GM21529 (cell line): ENCODE measurements at regions not wholly inside any gene's neighbourhood (a gene's known extent, or its start where the extent isn't known, plus 50 kb on each side); places are given as distances from the start of the nearest gene placed in this dataset.
"Not testable (repeated sequence)": the region's sequence is repeated elsewhere in the genome, so short reads cannot be mapped to it uniquely, and the experiment has no call there.

Experiments used
- ATAC-seq: cut with Tn5 transposase; IDR thresholded peaks from one replicate; pipeline ENCODE4 v1.9.1; 2021; ENCODE audit not compliant: unreplicated experiment

DNA sequence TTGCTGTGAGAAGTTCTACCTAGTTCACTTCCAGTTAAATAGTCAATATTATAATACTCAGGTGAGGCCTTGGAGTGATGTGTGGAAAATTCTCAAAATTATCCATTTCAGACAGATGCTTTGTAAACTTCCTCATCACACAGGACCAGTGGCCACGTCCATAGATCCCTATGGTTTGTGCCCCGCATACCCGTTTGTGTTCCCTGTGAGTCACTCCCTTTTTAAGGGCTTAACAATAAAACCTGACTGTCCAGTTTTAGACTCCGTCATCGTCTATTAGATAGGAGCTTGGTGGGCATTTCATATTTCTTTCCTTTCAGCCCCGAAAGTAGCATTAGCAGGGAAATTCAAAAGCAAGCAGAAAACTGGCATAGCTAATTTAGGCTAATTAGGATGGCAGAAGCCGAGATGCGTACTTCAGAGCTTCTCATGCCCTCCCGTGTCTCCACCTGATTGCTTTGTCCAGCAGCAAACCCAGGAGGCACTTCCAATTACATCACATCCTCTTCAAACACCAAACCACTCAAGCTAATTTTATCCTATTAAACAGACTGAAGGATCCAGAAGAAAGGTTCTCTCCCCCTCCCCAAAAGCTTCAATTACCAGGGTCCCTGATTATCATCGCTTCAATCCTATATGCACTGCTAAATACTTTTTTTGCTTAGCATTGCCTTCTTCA is 186.6 kb upstream of the OTX2 start:
- no peak for ATAC-seq

DNA sequence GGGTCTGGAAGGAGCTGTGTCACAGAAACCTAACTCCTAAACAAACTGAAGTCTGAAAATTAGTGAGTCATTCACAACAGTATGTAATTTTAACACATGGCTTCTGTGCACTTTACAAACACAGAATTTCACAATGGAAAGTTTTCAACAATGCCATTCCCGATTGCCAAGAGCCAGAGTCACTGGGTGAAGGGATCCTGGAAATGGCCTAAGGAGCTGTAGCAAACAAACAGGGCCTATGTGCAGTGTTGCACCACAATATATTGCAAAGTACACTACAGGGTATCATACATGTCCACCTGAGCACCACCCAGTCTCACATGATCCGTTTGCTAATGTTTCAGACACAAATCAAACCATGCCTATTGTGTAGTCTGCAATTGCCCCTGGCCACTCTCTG is 184.7 kb upstream of the OTX2 start:
- no peak for ATAC-seq

DNA sequence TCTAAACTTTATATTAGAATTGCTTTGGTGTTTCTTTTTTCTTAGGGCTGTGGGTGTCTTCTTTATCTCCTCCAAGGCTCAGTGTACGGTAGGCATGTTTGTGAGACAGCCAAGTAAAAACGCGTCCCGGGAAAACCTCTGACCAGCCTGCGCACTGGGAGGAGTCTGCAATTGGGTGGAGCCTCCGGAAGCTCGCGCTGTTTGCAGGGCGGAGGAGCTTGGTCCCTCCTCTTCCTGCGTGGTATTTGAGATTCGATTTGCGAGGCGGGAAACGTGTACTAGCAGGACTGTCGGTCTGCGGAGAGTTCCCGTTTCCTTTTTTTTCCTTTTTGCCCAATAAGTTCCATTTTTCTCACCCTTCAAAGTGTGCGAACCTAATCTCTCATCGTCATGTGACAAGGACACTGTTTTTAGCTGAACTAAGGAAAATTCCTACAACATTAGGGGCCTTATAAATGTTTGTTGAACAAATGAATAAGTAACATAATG is 182.1 kb upstream of the OTX2 start:
- ATAC-seq = no peak

DNA sequence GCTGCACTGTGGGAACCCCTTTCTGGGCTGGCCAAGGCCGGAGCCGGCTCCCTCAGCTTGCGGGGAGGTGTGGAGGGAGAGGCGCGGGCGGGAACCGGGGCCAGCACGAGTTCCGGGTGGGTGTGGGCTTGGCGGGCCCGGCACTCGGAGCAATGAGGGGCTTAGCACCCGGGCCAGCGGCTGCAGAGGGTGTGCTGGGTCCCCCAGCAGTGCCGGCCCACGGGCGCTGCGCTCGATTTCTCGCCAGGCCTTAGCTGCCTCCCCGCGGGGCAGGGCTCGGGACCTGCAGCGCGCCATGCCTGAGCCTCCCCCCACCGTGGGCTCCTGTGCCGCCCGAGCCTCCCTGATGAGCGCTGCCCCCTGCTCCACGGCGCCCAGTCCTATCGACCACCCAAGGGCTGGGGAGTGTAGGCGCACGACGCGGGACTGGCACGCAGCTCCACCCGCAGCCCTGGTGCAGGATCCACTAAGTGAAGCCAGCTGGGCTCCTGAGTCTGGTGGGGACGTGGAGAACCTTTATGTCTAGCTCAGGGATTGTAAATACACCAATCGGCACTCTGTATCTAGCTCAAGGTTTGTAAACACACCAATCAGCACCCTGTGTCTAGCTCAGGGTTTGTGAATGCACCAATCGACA is 180.8 kb upstream of the OTX2 start:
- not testable (repeated sequence) for ATAC-seq

DNA sequence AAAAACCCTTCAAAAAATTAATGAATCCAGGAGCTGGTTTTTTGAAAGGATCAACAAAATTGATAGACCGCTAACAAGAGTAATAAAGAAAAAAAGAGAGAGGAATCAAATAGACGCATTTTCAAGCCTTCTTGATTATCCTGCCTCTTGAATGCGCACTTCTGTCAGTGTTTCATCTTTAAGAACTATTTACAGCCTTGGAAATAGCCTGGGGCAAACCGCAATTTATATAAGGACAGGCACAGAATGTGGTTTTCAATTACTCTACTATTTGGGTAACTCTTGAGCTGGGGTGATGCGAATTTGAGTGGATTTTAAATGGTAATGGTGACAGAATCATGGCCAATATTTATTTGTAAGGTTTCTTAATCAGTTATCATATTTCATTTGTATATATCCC is 179.1 kb upstream of the OTX2 start:
- no peak for ATAC-seq

DNA sequence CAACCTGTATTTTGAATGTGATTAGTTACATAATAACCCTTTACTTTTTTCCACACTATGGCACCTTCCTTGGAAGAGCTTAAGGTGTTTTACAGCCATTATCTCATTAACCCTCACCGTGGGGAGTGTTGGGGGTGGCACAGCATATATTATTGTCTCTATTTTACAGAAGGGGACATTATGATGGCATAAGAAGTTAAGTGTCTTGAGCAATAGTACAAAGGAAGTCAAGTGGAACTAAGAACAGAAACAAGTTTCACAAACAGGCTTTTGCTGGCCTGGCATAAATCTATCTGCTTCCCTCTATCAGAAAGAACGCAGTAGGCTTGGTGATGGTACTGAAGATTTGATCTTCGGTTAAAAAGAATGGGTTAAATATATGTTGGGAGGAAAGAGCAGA is 169.7 kb upstream of the OTX2 start:
- no peak for ATAC-seq

DNA sequence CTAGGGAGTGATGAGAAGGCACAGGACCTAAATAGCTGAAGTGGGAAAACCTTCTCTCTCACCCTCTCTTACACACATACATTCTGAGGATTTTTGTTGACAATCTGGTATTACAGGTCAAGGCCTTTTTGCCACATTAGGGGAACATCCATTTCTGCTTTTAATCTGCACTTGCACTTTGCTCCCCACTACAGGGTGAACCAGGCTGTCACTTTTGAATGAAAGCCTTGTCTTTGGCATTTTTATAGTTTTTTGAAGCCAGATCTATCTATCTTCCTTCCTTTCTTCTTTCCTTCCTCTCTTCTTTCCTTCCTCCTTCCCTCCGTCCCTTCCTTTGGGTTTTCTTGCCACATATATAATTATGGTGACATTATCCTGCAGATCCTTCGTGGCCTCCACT is 165.9 kb upstream of the OTX2 start:
- no peak for ATAC-seq

DNA sequence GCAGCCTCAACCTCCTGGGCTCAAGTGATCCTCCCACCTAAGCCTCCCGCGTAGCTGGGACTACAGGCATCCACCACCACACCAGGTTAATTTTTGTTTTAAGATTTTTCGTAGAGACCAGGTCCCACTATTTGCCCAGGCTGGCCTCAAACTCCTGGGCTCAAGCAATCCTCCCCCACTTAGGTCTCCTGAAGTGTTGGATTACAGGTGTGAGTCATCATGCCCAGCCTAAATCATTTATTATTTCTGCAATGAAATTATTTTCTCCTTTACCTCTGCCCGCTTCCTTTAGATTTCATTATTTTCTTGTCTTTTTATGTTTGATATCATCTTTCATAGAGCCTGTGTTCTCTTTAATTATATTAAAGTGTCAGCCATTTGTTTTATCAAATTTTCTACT is 165.2 kb upstream of the OTX2 start:
- ATAC-seq = no peak

DNA sequence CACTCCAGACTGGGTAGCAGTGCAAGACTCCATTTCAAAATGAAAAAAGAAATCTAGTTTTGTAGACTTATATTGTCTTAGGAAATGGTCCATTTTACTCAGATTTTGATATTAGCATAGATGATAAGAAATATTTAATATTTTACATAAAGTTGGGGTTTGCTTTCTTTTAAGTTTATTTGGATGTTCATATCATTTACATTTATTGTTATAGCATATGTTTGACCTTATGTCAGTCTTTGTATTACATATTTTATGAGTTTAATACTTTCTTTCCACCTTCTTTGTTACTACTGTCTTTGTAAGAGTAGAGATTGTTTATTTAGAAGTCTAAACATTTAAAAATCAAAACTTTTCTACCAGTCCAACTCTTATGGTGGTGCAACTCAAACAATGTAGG is 162.7 kb upstream of the OTX2 start:
- ATAC-seq = no peak

DNA sequence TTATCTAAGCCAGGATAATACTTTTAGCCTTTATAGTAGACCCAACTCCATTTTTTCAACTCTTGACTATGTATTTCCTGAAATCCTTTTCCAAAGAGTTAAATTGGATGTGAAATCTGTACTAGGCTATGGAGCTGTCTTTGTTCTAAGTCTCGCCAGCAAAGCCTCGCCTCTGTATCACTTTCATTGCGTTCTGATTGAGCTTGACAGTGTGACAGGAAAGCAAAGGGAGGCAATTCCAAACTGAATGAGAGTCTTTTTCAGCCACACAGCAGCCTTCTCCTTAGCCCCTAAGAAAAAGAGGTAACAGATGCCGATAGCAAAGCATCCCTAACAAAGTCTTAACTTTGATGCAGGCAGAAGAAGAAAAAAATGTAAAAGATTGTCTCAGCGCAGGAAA is 154.6 kb upstream of the OTX2 start:
- ATAC-seq = no peak

DNA sequence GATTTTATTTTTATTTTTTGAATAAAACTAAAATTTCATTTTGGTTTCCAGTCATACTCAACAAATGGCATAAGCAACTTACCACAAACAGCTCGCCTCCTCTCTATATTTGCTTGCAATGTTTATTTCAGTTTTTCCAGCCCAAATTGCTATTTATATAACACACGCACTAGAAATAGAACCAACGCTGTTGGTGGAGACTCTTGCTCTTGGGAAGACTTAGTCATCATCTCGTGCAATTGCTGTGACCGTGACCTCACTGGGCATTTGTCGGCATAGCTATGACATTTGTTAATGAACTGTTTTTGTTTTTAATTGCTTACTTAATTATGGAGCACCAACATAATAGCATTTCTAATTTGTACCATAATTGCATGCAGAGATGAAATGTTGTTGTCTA is 153.1 kb upstream of the OTX2 start:
- no peak for ATAC-seq

DNA sequence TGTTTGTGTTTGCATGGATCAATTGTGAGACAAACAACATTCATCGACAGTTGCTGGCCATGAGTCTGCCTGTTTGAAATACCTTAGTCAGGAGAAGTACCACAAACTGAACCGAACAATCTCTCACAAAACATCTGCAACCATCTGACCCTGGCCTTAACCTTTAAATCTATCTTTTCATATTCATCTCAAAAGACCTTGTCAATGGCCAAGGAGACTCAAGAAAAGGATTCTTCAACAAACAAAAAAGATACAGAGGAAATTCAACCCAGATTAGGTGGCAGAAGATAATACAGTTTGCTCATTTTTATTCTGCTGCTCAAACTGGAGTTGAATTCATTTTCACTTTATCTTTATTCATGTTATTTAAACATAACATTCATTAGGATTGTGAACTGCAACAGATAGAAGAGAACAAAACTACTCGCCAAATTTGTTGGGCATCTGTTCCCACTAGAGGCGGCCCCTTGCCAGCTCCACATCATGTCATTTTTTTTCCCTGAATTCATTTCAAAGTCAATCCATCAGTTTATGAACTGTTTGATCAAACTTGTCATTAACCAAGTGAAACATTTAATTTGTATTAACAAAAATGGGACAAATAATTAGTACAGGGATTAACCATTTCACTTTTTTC is 152.3 kb upstream of the OTX2 start:
- ATAC-seq = no peak

DNA sequence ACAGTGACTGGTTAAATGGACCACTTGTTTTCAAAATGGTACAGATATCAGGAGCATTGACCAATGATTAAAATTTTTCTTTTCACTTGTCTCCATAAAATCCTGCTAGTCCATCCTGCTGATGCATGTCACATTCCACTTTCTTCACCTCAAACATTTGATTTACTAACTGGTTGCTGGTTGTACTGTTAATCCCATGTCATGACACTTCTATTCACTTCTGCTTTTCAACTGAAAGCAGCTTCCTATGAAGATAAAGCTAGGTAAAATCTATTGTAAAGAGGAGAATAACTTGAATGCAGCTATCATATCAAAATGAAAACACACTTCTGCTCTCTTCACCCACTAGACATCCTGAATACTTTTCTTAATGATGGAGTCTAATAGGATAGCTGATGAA is 149.6 kb upstream of the OTX2 start:
- no peak for ATAC-seq

DNA sequence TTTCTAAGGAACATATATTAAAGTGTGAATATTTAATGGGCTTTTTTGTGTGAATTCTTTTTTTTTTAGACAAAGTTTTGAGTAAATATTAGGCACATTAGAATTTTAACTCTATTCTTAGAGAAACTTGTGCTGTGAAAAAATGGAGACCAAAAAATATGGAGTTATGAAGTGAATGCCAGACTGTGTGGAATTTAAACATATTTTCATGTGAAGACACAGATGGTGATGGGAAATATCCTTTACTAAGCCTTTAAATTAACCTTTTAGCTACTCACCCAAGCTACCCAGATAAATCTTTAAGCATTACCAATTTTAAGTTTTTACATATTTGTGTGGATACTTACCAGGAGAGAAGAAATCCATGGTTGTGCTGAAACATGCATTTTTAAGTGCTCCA is 148.8 kb upstream of the OTX2 start:
- no peak for ATAC-seq

DNA sequence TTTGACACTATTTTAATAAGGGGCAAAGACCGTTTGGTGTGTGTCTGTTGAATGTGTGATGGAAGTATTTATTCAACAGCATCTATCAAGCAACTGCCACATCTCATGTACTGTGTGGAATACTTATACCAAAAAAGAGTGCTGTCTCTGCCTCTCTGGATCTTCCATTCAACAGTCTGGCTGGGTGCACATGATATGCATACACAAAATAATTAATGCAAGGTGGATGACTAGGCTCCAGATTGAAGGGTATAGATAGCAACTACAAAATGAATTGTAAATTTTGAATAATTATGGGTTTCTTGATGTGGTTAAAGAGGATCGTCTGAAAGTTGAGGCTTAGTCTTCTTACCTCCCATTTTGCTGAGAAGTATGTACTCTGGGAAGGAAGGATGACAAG is 145.9 kb upstream of the OTX2 start:
- no peak for ATAC-seq

DNA sequence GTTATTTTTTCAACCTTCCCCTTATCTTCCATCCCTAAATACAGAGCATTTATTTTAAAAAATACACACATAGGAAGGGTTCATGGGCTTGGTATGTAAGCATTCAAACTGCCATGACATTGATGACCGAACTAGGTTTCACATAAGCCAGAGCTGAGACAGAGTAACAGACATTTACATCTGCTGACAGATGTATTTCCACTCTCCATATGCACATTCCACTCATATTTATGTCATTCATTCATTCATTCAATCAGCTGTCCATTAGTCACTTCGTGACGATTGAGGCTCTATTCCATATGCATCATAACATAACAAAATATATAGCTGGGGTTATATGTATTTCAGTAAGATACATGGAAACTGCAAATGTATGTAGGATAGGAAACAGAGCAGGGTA is 145.5 kb upstream of the OTX2 start:
- no peak for ATAC-seq

DNA sequence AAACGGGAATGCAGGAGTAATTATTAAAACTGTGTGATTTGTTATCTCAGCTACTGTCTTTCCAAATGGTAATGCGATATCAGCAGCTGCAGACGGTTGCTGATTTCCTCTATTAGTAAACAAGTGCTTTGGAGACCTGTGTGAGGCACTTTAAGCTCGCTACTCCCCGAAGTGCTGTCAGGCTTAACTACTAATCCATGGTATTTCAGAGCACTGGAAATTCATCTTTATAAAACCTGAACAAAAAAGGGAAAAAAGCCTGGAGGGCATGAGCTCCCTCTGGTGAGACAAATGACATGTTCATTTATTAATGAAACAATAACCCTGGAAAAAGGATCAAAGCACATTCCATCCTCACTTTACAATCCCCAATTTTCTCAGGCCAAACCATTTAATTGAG is 143.6 kb upstream of the OTX2 start:
- ATAC-seq = no peak

DNA sequence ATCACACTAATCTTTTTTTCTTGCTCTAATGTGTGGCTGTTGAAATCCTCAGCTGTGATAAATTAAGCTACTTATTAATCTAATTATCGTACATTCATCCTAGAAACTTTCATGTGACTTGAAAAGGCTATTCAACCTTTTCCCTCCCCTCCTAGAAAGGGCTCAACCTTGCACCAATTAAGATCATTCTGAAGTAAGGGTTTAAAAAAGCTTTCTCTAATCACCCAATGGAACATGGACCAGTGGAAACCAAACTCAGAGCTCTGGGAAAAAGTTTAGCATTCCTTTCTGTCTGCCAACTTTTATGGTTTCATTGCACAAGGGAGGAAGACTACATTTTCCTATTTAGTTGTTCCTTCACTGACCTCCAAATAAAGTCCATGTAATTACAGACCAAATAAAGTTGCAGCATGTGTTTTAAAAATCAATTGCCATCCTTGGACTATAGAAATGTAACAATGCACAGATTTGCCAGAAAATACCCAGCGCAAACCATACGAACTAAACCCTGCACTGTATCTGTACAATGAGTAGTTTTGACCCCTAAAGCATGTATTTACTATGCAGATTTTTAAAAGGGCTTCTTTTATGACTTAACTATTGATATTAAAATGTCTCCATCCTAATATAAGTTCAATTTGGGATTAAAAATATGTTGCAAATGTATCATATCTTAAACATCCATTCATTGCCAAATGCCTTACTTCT is 142.6 kb upstream of the OTX2 start:
- no peak for ATAC-seq

DNA sequence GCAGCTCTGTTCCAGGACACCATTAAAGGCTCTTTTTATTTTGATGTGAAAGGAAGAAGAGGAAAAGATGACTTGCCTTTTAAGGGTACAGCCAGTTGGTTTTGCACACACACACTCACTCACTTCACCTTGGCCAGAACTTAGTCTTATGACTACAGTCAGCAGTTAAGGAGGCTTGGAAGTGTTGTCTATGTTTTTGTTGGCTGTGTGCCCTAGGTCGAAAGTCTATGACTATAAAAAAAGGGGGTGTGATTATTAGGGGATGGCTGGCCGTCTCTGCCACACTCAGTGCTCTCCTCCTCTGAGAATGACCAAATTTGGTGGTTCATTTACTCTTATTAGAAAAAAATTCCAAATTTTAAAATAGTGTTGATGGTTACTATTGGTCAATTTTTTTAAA is 139.5 kb upstream of the OTX2 start:
- ATAC-seq = no peak

DNA sequence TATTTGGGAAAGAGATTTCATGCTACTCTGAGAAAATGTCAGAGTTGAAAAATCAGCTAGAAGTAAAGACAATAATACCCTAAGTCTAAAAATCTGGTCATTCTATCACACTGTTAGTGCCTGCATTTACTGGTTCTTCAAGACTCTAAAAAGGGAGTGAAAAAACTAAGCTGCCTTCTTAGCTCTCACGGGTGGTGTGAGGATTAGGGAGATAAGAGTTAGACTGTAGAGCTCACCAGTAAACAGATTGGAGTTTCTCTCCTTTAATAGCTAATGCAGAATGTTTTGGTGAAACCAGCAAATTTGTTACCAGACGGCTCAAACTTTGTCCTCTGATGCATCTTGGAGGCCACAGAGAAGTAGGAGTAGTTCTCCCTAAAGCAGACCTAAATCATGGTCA is 135.0 kb upstream of the OTX2 start:
- no peak for ATAC-seq

DNA sequence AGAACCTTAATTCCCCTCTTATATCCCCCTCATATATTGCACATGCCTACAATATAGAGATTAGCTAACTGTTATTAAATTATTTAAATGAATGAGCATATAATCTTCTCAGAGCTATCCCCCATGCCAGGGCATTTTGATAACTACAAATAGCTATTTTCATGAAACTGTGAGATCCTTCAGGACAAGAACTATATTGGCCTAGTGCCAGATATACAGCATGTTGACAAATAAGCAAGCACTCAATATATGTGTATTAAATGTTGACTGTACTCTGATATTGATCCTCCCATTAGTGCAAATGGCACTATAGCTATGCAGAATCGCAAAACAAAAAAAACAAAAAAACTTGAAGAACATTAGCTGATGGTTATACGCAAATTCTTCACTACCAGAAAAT is 134.1 kb upstream of the OTX2 start:
- no peak for ATAC-seq

DNA sequence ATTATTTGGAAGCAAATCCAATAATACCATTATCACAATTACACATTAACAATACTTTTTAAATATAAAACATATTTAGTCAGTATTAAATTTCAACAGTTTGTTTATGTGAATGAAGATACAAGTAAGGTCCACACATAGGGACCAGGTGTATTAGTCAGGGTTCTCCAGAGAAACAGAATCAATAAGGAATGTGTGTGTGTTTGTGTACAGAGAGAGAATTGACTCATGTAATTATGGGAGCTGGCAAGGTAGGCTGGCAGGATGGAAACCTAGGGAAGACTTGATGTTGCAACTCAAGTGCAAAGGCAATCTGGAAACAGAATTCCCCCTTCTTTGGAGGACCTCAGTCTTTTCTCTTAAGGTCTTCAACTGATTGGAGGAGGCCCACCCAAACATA is 123.2 kb upstream of the OTX2 start:
- ATAC-seq = no peak
